DMS 273 treated with DMSO at 0.1 percent for 48 hours (cell line): ENCODE measurements at regions not wholly inside any gene's neighbourhood (a gene's known extent, or its start where the extent isn't known, plus 50 kb on each side); places are given as distances from the start of the nearest gene placed in this dataset.
"Not testable (repeated sequence)": the region's sequence is repeated elsewhere in the genome, so short reads cannot be mapped to it uniquely, and the experiment has no call there.

Experiments
- DNase-seq: peaks from one replicate; lab custom pipeline; 2025; lab: John Stamatoyannopoulos, UW

DNA sequence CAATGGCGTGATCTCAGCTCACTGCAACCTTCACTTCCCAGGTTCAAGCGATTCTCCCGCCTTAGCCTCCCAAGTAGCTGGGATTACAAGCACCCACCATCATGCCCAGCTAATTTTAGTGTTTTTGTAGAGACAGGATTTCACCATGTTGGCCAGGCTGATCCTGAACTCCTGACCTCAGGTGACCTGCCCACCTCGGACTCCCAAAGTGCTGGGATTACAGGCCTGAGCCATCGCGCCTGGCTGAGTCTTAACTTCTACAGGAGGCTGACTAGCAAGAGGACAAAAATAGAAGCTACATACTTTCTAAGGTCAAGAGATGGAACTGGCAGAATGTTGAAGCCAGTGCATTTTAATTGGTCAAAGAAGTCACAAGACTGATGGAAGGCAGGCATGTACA is 2296.2 kb upstream of the RAG2 start:
- DNase-seq = not testable (repeated sequence)

DNA sequence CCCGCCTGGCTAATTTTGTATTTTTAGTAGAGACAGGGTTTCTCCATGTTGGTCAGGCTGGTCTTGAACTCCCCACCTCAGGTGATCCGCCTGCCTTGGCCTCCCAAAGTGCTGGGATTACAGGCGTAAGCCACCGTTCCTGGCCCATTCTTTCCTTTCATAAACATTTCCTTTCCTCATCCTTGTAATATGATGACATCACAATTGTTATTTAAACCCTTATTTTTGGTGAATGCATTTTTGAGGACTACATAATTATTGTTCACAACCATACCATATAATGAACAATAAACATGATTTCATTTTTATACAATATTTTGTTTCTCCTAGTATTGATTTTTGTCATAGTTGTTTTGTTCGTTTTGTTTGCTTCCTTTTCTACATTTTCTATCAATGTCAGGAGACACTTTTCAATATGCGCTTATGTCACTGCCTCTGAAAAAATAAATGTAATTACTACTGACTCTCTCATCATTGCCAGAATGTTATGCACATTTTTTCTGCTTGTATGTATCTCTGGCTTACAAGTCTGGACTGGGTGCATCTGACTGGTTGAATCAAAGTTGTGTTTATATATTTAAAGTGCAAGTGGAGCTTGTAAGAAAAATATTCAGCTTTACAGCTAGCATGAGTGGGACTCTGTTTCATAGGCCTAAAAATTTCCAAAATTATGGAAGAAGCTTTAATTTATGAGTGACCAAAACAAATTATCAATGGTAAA is 2286.3 kb upstream of the RAG2 start:
- no peak for DNase-seq

DNA sequence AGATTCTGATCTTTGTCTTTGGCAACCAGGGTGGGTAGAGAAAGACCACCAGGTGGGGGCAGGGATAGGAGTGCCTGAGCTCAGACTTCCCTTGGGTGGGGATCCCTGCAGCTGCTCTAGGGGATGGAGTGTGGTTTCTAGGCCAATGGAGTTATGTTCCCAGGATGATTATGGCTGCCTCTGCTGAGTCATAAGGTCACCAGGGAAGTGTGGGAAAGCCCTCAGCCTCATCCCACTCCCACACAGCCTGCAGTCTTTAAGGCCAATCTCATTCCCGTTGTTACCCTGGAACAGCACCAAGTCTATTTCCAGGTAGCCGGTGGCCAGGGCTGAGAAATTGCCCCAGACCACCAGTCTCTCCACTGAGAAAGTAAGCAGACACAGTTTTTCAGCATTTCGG is 2269.3 kb upstream of the RAG2 start:
- no peak for DNase-seq

DNA sequence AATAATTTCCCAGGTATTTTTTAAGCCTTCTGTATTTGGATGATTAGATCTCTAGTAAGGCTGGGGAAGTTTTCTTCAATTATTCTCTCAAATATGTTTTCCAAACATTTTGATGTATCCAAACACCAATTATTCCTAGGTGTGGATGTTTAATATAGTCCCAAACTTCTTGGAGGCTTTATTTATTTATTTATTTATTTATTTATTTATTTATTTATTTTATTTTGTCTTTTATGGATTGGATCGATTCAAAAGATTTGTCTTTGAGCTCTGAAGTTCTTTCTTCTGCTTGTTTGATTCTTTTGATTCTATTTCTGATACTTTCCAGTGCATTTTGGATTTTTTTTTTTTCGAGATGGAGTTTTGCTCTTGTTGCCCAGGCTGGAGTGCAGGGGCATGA is 2267.9 kb upstream of the RAG2 start:
- no peak for DNase-seq

DNA sequence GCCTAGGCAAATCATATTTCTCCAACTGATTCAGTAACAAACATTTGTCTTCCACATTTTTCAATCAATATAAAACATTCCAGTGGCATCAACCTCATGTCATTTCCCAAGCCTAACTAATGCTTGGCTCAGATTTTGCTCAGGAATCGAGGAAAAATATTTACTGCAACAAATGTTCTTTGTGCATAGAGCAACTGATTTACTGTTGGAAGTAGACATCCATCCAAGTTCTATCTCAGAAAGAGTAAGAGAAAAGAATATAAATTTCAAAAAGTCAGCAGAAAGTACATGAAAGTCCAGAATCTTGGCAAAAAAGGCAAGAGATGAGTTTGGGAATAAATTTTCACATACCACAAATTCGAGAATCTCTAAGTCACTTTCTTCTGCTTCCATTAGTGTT is 2245.0 kb upstream of the RAG2 start:
- no peak for DNase-seq

DNA sequence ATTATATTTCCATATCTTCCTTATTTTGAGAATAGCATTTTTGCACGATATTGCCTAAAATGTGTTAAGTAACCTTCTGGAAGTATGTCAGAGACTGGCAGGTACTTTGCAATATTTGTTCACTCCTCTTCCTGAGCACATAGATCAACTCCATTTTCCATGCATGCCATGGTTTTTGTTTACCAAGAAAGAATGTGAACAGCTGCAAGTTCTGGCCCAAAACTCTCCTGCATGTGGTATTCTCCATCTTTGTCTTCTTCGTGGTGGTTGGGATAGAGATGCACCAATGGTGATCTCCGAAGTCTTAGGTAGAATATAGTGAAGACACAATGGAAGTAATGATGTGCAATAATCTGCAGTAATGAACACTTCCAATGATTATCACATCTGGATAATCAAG is 2241.0 kb upstream of the RAG2 start:
- DNase-seq = no peak

DNA sequence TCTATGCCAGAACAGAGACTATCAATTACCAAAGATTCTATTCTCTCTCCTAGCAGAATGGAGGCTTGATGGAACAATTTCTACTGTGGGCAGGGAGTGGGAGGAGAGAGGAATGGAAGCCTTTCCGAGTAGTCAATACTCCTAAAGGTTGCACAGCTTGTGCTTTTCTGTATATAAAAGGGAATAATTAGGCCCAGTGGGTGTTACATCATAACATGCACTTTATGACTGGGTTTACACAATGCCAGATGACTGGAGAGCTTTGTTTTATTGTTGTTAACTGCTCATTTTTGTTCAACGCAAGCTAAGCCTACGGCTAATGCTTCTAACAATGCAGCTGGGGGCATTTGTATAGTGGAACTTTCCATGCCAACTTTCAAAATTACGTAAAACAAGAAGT is 2237.9 kb upstream of the RAG2 start:
- no peak for DNase-seq

DNA sequence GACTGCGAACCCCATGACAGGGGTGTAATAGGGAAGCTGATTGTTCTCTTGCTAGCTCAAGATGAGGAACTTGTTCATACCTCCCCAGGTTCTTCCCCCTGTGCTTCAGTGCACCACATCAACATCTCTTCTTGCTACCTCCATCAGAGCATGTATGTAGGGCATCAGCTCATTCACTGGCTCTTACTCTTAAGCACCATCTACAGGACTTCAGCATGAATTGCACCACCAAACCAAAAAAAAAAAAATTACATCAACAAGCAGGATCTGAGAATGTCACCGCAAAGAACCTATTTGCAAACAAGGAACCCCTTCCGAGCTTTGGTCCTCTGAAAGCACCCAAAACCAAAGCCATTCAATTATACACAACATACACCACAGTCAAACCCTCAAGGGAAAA is 2226.5 kb upstream of the RAG2 start:
- DNase-seq = no peak

DNA sequence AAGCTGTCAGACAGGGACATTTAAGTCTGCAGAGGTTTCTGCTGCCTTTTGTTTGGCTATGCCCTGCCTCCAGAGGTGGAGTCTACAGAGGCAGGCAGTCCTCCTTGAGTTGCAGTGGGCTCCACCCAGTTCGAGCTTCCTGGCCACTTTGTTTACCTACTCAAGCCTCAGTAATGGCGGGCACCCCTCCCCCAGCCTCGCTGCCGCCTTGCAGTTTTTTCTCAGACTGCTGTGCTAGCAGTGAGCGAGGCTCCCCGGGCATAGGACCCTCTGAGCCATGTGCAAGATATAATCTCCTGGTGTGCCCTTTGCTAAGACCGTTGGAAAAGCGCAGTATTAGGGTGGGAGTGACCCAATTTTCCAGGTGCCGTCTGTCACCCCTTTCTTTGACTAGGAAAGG is 2223.8 kb upstream of the RAG2 start:
- not testable (repeated sequence) for DNase-seq

DNA sequence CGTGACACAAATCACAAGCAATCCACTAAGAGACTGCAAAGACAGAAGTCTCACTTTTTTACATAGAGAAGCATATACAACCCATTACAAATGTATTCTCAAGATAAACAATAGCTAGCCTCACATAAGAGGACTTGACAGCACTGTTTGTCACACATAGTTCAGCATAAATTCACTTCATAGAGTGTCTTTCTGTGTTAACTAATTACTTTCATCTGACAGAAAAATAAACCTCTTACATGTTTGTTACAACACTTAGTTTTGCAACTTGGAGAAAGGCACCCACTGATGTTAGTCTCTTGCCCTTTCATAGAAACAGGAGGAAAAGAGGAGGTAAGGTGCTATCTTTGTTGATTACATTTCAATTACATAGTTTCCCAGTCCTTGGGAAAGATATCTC is 2221.9 kb upstream of the RAG2 start:
- no peak for DNase-seq

DNA sequence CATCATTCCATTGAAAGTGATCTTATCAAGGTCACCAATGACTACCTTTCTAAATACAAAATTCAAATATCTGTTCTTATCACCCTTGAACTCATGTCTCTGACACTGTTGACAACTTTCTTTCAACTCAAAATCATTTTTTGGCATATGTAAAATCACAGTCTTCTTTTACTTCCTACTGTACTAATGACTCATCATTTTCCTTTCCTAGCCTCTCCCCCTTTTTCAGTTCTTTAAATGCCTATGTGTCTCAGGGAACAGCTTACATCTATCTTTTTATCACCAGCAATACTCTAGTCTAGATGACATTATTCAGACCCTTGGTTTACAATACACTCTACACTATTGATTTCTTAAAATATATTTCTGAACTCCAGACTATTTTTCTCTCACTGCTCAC is 2220.7 kb upstream of the RAG2 start:
- no peak for DNase-seq

DNA sequence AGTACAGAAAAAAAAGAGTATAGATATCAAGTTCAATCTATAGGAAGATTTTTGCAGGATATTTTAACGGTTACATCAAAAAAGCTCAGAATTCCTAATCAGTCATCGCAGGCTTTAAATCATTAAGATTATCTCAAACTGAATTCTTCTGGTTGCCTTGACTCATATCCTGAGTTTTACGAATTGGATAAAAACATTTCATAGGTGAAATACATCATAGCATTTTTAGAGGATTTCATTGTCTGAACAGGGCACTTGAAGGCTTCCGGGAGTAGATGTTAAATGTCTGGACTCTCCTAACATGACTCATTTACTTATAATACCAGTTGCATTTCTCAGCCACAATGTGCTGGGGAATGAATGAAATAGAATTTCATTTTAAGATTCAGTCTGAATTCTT is 2216.6 kb upstream of the RAG2 start:
- no peak for DNase-seq

DNA sequence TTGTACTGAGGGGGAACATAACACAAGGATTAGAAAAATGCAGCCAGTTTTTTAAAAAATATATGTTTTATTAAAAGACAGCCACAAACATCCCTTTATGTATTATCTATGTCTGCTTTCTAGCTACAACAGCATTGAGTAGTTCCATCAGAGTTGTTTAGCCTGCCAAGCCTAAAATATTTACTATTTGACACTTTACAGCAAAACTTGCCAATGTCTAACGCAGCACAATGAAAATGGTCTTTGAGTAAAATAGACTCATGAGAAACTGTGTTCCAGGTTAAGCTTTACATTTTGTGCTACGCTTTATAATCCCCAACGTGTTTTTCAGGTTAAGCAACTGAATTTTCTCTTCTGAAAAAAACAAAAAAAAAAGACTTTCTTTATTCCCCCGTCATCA is 2211.5 kb upstream of the RAG2 start:
- DNase-seq = no peak

DNA sequence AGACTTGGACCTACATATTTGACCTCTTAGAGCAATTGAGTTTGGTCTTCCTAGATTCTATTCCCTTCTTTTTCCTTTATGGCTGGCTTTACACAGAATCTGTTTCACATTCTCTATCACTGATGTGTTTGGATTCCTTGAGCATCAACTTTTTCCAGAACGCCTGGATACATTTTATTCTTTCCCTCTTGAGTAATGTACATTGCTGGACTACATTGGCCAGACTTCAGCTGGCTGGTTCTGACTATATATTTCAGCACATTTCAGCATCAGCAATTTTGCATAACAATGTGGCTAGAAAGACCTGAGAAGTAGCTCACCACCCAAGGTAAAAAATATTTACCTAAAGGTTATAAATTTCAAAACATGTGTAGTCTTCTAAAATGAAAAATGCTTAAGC is 2198.2 kb upstream of the RAG2 start:
- no peak for DNase-seq

DNA sequence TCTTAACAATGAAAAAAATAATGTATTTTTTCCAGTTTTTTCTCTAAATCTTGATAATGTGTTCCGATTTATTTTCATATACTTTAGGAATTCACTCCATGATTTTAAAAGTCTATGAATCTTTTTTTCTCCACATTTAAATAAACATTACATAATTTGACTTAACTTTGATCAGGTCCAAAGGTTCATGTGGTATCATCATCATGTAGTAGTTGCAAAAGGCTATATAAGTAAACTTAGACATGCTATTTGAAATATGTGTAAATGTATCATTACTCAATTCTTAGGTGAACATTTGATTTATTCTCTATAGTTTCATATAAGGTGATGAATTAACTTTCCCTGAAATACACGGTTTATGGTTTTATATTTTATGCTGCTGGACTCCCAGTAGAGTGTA is 2197.0 kb upstream of the RAG2 start:
- DNase-seq = no peak

DNA sequence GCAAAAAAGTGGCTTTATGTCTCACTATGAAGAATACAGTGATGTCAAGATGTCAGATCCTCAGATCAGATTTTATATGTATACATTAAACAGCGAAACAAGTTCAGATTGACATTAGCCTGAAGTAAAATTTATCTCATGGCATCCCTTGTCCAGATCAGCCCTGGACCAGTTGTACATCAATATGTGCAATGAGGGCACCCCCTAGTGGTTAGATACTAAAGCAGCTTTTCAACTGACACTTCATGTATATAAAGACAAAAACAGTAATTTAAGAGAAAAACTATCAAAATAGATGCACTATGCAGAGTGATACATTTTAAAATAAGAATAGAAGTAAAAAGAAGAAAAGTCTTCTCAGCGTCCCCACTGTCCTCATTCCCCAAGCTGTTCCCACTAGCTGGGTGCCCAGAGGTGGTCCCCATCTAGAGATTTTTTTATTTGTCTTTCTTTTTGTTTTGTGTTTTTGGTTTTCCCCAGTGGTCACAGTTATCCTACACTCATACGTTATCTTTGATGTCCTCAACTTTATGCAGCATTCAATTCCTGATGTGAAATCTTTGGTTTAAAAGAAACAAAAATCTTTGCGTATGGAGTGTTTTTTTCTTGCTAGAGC is 2193.4 kb upstream of the RAG2 start:
- DNase-seq = no peak

DNA sequence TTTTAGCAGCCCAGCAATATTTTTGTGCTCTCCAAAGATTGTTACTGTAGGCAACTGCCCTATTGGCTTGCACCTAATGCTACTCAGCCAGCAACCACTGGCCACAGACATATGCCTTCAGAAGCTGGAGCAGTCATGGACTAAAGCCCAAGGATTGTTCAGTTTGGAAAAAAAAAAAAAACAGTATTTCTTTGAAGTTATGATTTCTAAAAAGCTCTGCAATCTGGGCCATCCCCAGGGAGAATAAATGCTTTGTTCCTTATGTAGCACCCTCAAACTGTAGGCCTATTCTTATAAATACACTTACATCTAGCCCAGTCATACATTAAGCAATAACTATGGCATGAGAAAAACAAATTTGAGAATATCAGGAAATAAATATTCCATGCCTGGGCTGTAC is 2190.5 kb upstream of the RAG2 start:
- DNase-seq = no peak

DNA sequence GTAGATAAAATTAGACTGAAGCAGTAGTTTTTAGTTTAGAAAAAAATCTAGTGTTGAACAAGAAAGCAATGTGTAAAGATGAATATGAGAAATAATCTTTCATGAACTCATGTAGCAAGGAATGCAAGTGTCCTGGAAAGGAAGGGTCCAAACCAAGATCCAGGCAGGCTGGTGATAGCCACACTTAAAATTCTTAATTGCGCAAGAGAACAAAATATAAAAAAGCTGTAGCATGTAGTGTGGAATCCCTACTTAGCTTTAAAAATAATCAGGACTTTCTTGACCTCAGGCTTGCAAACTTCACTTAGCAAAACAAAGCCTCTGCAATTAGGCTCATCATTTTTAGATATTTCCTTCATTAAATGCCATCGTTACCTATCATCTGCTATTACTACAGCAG is 2186.1 kb upstream of the RAG2 start:
- DNase-seq = no peak

DNA sequence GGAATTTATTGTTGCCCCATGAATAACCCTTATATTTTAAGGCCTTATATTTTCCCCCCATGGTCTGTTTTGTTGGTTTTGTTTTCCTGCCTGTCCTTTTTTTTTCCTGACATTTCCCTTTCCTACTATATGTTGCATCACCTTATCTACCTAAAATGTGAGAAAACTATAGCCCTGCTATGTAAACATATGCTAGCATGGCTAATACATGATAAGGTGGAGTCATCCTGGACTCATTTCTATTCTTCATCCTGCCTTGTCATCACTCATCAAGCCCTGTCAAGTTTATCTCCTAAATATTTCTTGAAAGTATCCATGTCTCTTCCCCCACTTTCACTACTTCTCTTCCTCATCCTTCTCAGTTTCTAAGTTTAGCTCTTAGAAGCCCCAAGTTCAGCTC is 2168.8 kb upstream of the RAG2 start:
- DNase-seq = no peak

DNA sequence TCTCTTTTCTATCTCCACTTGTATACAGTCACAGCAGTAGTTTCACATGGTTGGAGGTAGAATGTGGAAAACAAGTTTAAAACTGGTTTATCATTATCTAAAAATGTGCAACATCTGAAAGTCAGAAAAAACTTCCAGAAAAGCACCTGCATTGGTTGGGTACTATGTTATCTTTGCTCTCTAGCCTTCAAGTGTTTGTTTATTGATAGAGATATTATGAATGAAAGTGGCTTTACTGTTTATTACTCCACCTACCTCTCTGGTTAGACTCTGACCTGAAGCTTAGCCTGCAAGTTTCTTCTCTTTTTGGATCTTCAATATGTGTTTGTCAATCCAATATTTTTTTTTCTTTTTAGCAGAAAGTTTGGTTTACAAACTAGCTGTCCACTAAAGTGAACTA is 2161.4 kb upstream of the RAG2 start:
- no peak for DNase-seq

DNA sequence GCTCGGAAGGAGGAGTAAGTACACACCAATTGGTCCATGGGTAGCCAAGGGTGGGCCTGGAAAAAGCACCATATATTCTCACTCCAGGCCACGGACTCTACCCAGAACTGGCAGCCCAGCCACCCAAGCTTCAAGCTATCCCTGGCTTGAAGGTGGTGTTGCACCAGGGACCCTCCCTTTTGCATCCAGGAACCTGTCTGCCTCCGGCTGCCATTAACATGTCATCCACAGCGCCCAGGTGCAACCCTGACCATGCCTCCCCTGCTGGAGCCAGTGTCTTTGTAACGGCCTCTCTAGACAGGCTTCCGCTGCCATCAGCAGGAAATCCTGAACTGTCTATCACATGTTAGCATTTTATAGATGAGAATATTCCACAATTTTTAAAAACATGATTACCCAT is 2158.5 kb upstream of the RAG2 start:
- DNase-seq = no peak

DNA sequence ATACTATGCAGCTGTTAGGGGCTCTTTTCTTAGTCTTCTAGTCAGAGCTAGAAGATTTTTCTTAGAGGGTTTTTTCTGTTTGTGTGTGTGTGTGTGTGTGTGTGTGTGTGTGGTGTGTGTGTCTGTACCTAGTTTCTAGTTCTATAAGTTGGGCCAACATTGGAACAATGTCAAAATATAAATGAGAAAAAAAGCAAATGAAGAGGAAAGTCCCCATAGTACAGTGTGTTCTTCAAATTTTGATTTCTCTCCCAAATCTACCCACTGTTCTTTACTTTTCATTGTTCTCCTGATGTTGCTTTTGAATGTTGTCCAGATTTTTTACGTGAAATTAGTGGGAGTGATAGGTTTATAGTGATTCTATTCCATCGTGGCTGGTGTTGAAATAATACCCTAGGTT is 2153.4 kb upstream of the RAG2 start:
- DNase-seq = no peak

DNA sequence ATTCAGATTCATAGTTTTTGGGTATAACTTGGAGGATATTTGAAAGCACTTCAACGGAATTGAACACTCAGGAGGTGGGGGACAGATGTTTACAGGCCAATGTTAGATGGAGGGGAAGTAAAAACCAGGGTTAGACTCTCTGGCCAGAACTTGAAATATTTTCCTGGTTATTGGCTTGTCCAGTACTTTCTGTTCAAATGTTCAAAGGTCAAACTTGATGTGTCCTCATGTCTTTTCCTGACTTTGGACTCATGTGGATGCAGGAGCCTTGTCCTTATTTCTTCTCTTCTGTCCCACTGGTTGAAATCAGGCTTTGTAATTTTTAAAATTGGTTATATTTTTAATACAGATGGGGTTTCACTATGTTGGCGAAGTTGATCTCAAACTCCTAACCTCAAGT is 2148.5 kb upstream of the RAG2 start:
- not testable (repeated sequence) for DNase-seq

DNA sequence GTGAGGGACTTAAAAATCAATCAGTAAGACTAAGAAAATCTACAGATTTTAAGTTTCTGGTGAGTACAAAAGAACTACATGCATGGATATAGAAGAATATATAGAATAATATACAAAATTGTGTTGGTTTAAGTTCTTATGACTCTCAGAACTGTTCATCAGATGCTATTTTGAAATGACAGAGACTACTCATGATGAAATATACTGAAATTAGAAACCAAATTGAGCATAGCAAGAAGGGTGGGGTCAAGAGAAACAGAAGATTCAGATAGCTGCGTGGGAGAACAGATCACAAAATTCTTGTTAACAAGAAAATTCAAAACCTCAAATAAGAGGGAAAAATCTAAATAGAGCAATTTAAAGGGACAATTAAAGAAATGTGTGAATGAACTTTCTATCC is 2125.3 kb upstream of the RAG2 start:
- no peak for DNase-seq
